H1 (cell line): ENCODE measurements at regions not wholly inside any gene's neighbourhood (a gene's known extent, or its start where the extent isn't known, plus 50 kb on each side); places are given as distances from the start of the nearest gene placed in this dataset.

Experiments
- CTCF ChIA-PET: fragments of 300-600 bp; sonication (Branson Sonifier 250); formaldehyde crosslinking; loops from one replicate; lab custom pipeline; 2021; ENCODE audit not compliant: partially characterized antibody; lab: Charles Lee
- POLR2A ChIA-PET: fragments of 300-600 bp; sonication (Branson Sonifier 250); formaldehyde crosslinking; loops from one replicate; lab custom pipeline; 2021; ENCODE audit warnings: inconsistent platforms; ENCODE audit not compliant: partially characterized antibody; lab: Charles Lee
- DNase-seq, 2 experiments: peaks; one replicate each; pipeline versions ENCODE4 v3.0.0 to v3.0.0-alpha.2; 2010 to 2022; ENCODE audit warnings: low spot score in 2 of 2, low read depth in 1 of 2, mixed read lengths in 1 of 2
- FAIRE-seq: peaks from 2 replicates; lab custom pipeline; 2011; peaks lifted over from hg19 to GRCh38; lab: Jason Lieb, UNC
- H2AFZ ChIP-seq: 2 replicates; pipeline ENCODE4 v1.8.1; 2012; ENCODE audit warnings: low read length, inconsistent platforms
- H2AK5ac ChIP-seq: 2 replicates; pipeline ENCODE4 v1.6.1; 2013; ENCODE audit warnings: low read depth, low read length
- H2BK120ac ChIP-seq: replicated peaks from 2 replicates; pipeline ENCODE3; 2013; ENCODE audit warnings: low read depth, low read length, inconsistent platforms
- H2BK12ac ChIP-seq: 2 replicates; pipeline ENCODE4 v1.6.1; 2013; ENCODE audit warnings: low read depth, low read length
- H2BK15ac ChIP-seq: 2 replicates; pipeline ENCODE4 v1.6.1; 2013; ENCODE audit warnings: low read length
- H2BK20ac ChIP-seq: 2 replicates; pipeline ENCODE4 v1.6.1; 2013; ENCODE audit warnings: low read length
- H2BK5ac ChIP-seq: 2 replicates; pipeline ENCODE4 v1.6.1; 2013; ENCODE audit warnings: low read depth, low read length
- H3K14ac ChIP-seq: 2 replicates; pipeline ENCODE4 v1.6.1; 2013; ENCODE audit warnings: inconsistent platforms; ENCODE audit not compliant: insufficient read length
- H3K18ac ChIP-seq: 2 replicates; pipeline ENCODE4 v1.6.1; 2013; ENCODE audit warnings: low read length; ENCODE audit errors: extremely low read depth
- H3K23ac ChIP-seq: 2 replicates; pipeline ENCODE4 v1.6.1; 2013; ENCODE audit warnings: inconsistent platforms; ENCODE audit not compliant: insufficient read length
- H3K23me2 ChIP-seq: 2 replicates; pipeline ENCODE4 v1.6.1; 2013; ENCODE audit warnings: low read depth, low read length
- H3K27ac ChIP-seq: 2 replicates; pipeline ENCODE4 v1.6.1; 2011; ENCODE audit warnings: low read depth, low read length, inconsistent platforms
- H3K27me3 ChIP-seq, 4 experiments: replicated peaks in 1 of 4; 1 replicate in 1 of 4; 2 replicates in 3 of 4; pipeline versions ENCODE4 v1.6.1 to v1.8.1; 2011 to 2013; ENCODE audit warnings: low read length in 3 of 4, mild to moderate bottlenecking in 3 of 4, inconsistent platforms in 2 of 4, mixed read lengths in 2 of 4, moderate library complexity in 1 of 4; ENCODE audit not compliant: control insufficient read depth in 3 of 4, insufficient read depth in 3 of 4; ENCODE audit errors: extremely low read depth in 1 of 4
- H3K36me3 ChIP-seq, 4 experiments: 2 replicates each; pipeline versions ENCODE4 v1.6.1 to v1.8.1; 2011 to 2013; ENCODE audit warnings: mild to moderate bottlenecking in 4 of 4, low read length in 3 of 4, moderate library complexity in 2 of 4, control low read depth in 1 of 4, inconsistent platforms in 1 of 4; ENCODE audit not compliant: insufficient read depth in 4 of 4, control insufficient read depth in 2 of 4
- H3K4ac ChIP-seq: replicated peaks from 2 replicates; pipeline ENCODE3; 2013; ENCODE audit warnings: low read length, low read depth, mixed read lengths, inconsistent platforms; ENCODE audit not compliant: insufficient read length
- H3K4me1 ChIP-seq, 4 experiments: replicated peaks in 1 of 4; 1 replicate in 1 of 4; 2 replicates in 3 of 4; pipeline versions ENCODE4 v1.6.1 to v1.8.1; 2011 to 2013; ENCODE audit warnings: low read length in 3 of 4, inconsistent platforms in 2 of 4, mixed read lengths in 1 of 4; ENCODE audit not compliant: insufficient read depth in 4 of 4, control insufficient read depth in 3 of 4
- H3K4me2 ChIP-seq, 2 experiments: 2 replicates each; pipeline versions ENCODE4 v1.6.1 to v1.8.1; 2011 to 2013; ENCODE audit warnings: low read depth in 2 of 2, low read length in 2 of 2, control low read depth in 1 of 2, inconsistent platforms in 1 of 2, mild to moderate bottlenecking in 1 of 2; ENCODE audit not compliant: insufficient read depth in 1 of 2
- H3K4me3 ChIP-seq, 4 experiments: fragments of 200-600, 300-600 bp in 1 of 4; sonication (generic), shearing (Covaris generic), sonication (Bioruptor Twin) in 1 of 4; 2 replicates each; pipeline versions ENCODE4 v1.5.1 to v1.8.1; 2011 to 2016; ENCODE audit warnings: low read length in 4 of 4, low read depth in 3 of 4, control low read depth in 2 of 4, inconsistent platforms in 2 of 4, mild to moderate bottlenecking in 2 of 4, mixed read lengths in 1 of 4, moderate library complexity in 1 of 4; ENCODE audit not compliant: insufficient read depth in 2 of 4; ENCODE audit errors: extremely low read depth in 1 of 4
- H3K56ac ChIP-seq: replicated peaks from 2 replicates; pipeline ENCODE3; 2013; ENCODE audit warnings: low read depth, mild to moderate bottlenecking, mixed read lengths, low read length, inconsistent platforms; ENCODE audit not compliant: insufficient read length
- H3K79me1 ChIP-seq: 2 replicates; pipeline ENCODE4 v1.6.1; 2013; ENCODE audit warnings: low read depth, low read length, control low read depth
- H3K79me2 ChIP-seq, 2 experiments: 2 replicates each; pipeline versions ENCODE4 v1.6.1 to v1.8.1; 2012 to 2013; ENCODE audit warnings: low read length in 2 of 2, mild to moderate bottlenecking in 2 of 2, inconsistent platforms in 1 of 2; ENCODE audit not compliant: insufficient read depth in 2 of 2, control insufficient read depth in 1 of 2
- H3K9ac ChIP-seq, 4 experiments: replicated peaks in 1 of 4; 1 replicate in 1 of 4; 2 replicates in 3 of 4; pipeline versions ENCODE4 v1.6.1 to v1.8.1; 2011 to 2013; ENCODE audit warnings: low read depth in 3 of 4, low read length in 3 of 4, control low read depth in 2 of 4, mild to moderate bottlenecking in 2 of 4, moderate library complexity in 2 of 4, inconsistent platforms in 1 of 4; ENCODE audit errors: extremely low read depth in 1 of 4
- H3K9me3 ChIP-seq, 2 experiments: 2 replicates each; pipeline versions ENCODE4 v1.6.1 to v1.8.1; 2012 to 2013; ENCODE audit warnings: mild to moderate bottlenecking in 2 of 2, moderate library complexity in 2 of 2, control low read depth in 1 of 2, inconsistent platforms in 1 of 2, low read depth in 1 of 2, low read length in 1 of 2, mixed read lengths in 1 of 2; ENCODE audit not compliant: insufficient read depth in 2 of 2
- H4K20me1 ChIP-seq, 2 experiments: replicated peaks in 1 of 2; 2 replicates each; pipeline versions ENCODE3 to v1.8.1; 2011 to 2013; ENCODE audit warnings: inconsistent platforms in 2 of 2, low read length in 2 of 2, mild to moderate bottlenecking in 1 of 2; ENCODE audit not compliant: insufficient read depth in 2 of 2, control insufficient read depth in 1 of 2
- H4K5ac ChIP-seq: 2 replicates; pipeline ENCODE4 v1.6.1; 2013; ENCODE audit warnings: low read length, low read depth, mixed read lengths, inconsistent platforms; ENCODE audit not compliant: insufficient read length
- H4K8ac ChIP-seq: 2 replicates; pipeline ENCODE4 v1.8.0; 2013; ENCODE audit warnings: mild to moderate bottlenecking, moderate library complexity, low read length, inconsistent platforms; ENCODE audit not compliant: insufficient read depth; ENCODE audit errors: extremely low read depth
- H4K91ac ChIP-seq: replicated peaks from 2 replicates; pipeline ENCODE3; 2013; ENCODE audit warnings: low read length, mixed read lengths, inconsistent platforms; ENCODE audit not compliant: insufficient read length
- BACH1 ChIP-seq: IDR thresholded peaks from 2 replicates; pipeline ENCODE4 v1.6.1; 2012; ENCODE audit warnings: low read length, improper control_type of control experiment
- EGR1 ChIP-seq: IDR thresholded peaks from 2 replicates; pipeline ENCODE4 v1.6.1; 2011; ENCODE audit warnings: low read depth, low read length, borderline replicate concordance
- JUN ChIP-seq: IDR thresholded peaks from 2 replicates; pipeline ENCODE4 v1.6.1; 2011; ENCODE audit warnings: low read depth, mild to moderate bottlenecking, improper control_type of control experiment, low read length
- JUND ChIP-seq: IDR thresholded peaks from 2 replicates; pipeline ENCODE4 v1.6.1; 2011; ENCODE audit warnings: mild to moderate bottlenecking, improper control_type of control experiment, low read length
- KDM1A ChIP-seq: fragments of 200-600, 300-600 bp; sonication (generic); IDR thresholded peaks from 2 replicates; pipeline ENCODE4 v1.7.1; 2016; ENCODE audit warnings: mild to moderate bottlenecking, low read length, borderline replicate concordance
- KDM5A ChIP-seq: fragments of 200-600 bp; IDR thresholded peaks from 2 replicates; pipeline ENCODE4 v1.7.1; 2012; ENCODE audit warnings: mild to moderate bottlenecking, low read length, inconsistent platforms, mixed read lengths
- POLR2AphosphoS5 ChIP-seq: IDR thresholded peaks from 2 replicates; pipeline ENCODE4 v1.6.1; 2011; ENCODE audit warnings: low read depth, low read length
- RAD21 ChIP-seq, 2 experiments: IDR thresholded peaks in 1 of 2; conservative IDR thresholded peaks in 1 of 2; 2 replicates each; pipeline ENCODE4 v1.6.1; 2011; ENCODE audit warnings: low read depth in 2 of 2, low read length in 2 of 2, improper control_type of control experiment in 1 of 2, inconsistent platforms in 1 of 2, mild to moderate bottlenecking in 1 of 2, moderate library complexity in 1 of 2
- SIX5 ChIP-seq: IDR thresholded peaks from 2 replicates; pipeline ENCODE4 v1.6.1; 2011; ENCODE audit warnings: mild to moderate bottlenecking, low read depth, low read length
- ZNF274 ChIP-seq: IDR thresholded peaks from 2 replicates; pipeline ENCODE4 v1.7.0; 2012; ENCODE audit warnings: low read length, borderline replicate concordance; ENCODE audit errors: extremely low read depth
- WGBS, 2 experiments: shearing (Covaris generic) in 1 of 2; methylation state at CpG; one replicate each; pipeline versions ENCODE4 v1.1.6 to v1.1.7; 2013 to 2015; ENCODE audit warnings: low lambda C conversion rate in 2 of 2, mixed read lengths in 2 of 2, inconsistent platforms in 1 of 2, low coverage in 1 of 2, missing lambda C conversion rate in 1 of 2; ENCODE audit not compliant: insufficient replicate concordance in 2 of 2, insufficient coverage in 1 of 2, insufficient read length in 1 of 2; ENCODE audit errors: extremely low coverage in 1 of 2, missing lambda C conversion rate in 1 of 2; 5-methylcytosine and 5-hydroxymethylcytosine counted together

DNA sequence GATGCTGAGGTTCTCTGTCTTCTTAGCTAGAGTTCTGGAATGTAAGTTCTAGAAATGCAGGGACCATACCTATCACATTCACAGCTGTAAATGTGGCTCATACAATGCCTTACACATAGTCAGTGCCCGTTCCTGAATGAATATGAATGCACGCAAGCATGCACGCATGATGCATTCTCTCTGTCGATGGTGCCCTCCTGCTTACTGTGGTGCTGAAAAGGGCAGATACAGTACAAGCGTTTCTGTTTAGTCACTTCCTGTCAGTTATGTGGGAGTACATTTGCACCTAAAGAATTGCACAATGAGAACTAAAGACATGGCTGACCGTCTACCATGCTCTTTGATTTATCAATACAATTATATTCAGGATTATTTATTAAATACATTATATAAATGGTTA, 152.2 kb upstream of the SOX4 start:
- WGBS, 2 experiments, result 93% methylated on average over 6 of the region's 6 CpGs; no CpG with 5 or more reads in 1 of the 2 experiments

More for the DNA sequence above, 152.2 kb upstream of the SOX4 start:
- no peaks in the 10 kb centered on the region for H3K79me1 ChIP-seq
- CTCF ChIA-PET, result no interaction called here
- POLR2A ChIA-PET, result no interaction called here
- no peaks in the 10 kb centered on the region for H3K36me3 ChIP-seq
- H3K9me3 ChIP-seq, result no peaks in the 10 kb centered on the region
- no peak overlapping the region for H3K23ac ChIP-seq
- no peaks in the 10 kb centered on the region for H3K23me2 ChIP-seq
- no peak overlapping the region for H2BK5ac ChIP-seq
- H3K9ac ChIP-seq, result no peak overlapping the region
- H4K91ac ChIP-seq, result no peak overlapping the region
- H3K4me2 ChIP-seq, result no peak overlapping the region
- H3K4me1 ChIP-seq, result 0 out of 7 replicates have a peak, but pooled peaks cover 0 to 3% (median 0%) of the 10 kb centered on the region in 4 experiments
- no peaks in the 10 kb centered on the region for H4K20me1 ChIP-seq
- no peaks in the 10 kb centered on the region; a peak in 1 of 7 replicates for H3K27me3 ChIP-seq
- no peak overlapping the region for H3K4me3 ChIP-seq
- H2BK120ac ChIP-seq, result no peak overlapping the region
- no peak overlapping the region for H3K4ac ChIP-seq
- no peak overlapping the region for H4K5ac ChIP-seq
- H3K18ac ChIP-seq, result no peak overlapping the region
- no peak for FAIRE-seq
- no peaks in the 10 kb centered on the region for H3K79me2 ChIP-seq
- no peak overlapping the region for H3K14ac ChIP-seq
- H2BK12ac ChIP-seq, result no peak overlapping the region
- no peak overlapping the region for H2AK5ac ChIP-seq
- no peak overlapping the region for H3K27ac ChIP-seq
- no peak overlapping the region; the same call in 1 of the 2 replicates for H4K8ac ChIP-seq
- DNase-seq, result no peak
- no peak overlapping the region for H2AFZ ChIP-seq
- no peak overlapping the region for H3K56ac ChIP-seq
- TF ChIP-seq EGR1, result no peak
- TF ChIP-seq RAD21 (IDR thresholded peaks at IDR 0.05 in 1 of 2, conservative IDR thresholded peaks at IDR 0.05 in 1 of 2; ENCODE audit: low read depth in 2 of 2, low read length in 2 of 2), result no peak
- no peak for TF ChIP-seq ZNF274
- TF ChIP-seq JUND, result no peak
- TF ChIP-seq POLR2AphosphoS5, result no peak
- no peak for TF ChIP-seq KDM5A
- no peak for TF ChIP-seq JUN
- no peak for TF ChIP-seq BACH1
- no peak for TF ChIP-seq SIX5
- TF ChIP-seq KDM1A, result no peak
- no peak overlapping the region for H2BK20ac ChIP-seq
- H2BK15ac ChIP-seq, result no peak overlapping the region
